WTC11 (cell line): ENCODE measurements at regions not wholly inside any gene's neighbourhood (a gene's known extent, or its start where the extent isn't known, plus 50 kb on each side); places are given as distances from the start of the nearest gene placed in this dataset.

ENCODE experiments used
- ATAC-seq: fragments of 200-7000 bp; cut with Tn5 transposase; 2 replicates; pipeline ENCODE4 v1.10.0; 2021; ENCODE audit warnings: mild to moderate bottlenecking, moderate library complexity
- CTCF ChIA-PET: fragments of 300-600 bp; sonication (Branson Sonifier 250); formaldehyde crosslinking; loops from one replicate; lab custom pipeline; 2021; ENCODE audit warnings: antibody characterized with exemption; lab: Charles Lee
- POLR2A ChIA-PET: fragments of 350-600 bp; sonication (Branson Sonifier 250); formaldehyde crosslinking; loops from one replicate; lab custom pipeline; 2021; ENCODE audit warnings: antibody characterized with exemption; lab: Charles Lee
- DNase-seq: peaks from one replicate; pipeline ENCODE4 v3.0.0; 2021; ENCODE audit warnings: low spot score
- H3K27ac Mint-ChIP-seq: 2 replicates; pipeline ENCODE4 v1.8.0; 2021; ENCODE audit warnings: mixed read lengths
- H3K27me3 Mint-ChIP-seq: 2 replicates; pipeline ENCODE4 v1.8.0; 2021; ENCODE audit warnings: low read depth, mild to moderate bottlenecking, moderate library complexity, mixed read lengths
- H3K36me3 Mint-ChIP-seq: 2 replicates; pipeline ENCODE4 v1.8.0; 2021; ENCODE audit warnings: mixed read lengths
- H3K4me1 Mint-ChIP-seq: 2 replicates; pipeline ENCODE4 v1.8.0; 2022; ENCODE audit warnings: mixed read lengths
- H3K4me3 Mint-ChIP-seq: 2 replicates; pipeline ENCODE4 v1.8.0; 2021; ENCODE audit warnings: mild to moderate bottlenecking, moderate library complexity, mixed read lengths
- H3K9me3 Mint-ChIP-seq: 2 replicates; pipeline ENCODE4 v1.8.0; 2021; ENCODE audit warnings: mixed read lengths
- ARID4B ChIP-seq: sonication (generic); formaldehyde crosslinking; IDR thresholded peaks from 2 replicates; pipeline ENCODE4 v1.8.0; 2023; ENCODE audit warnings: missing genetic modification reagents, mild to moderate bottlenecking, borderline replicate concordance
- ATF1 ChIP-seq: sonication (generic); formaldehyde crosslinking; IDR thresholded peaks from 2 replicates; pipeline ENCODE4 v1.8.1; 2023; ENCODE audit warnings: mild to moderate bottlenecking, moderate library complexity, missing genetic modification reagents
- ATF3 ChIP-seq: sonication (generic); formaldehyde crosslinking; conservative IDR thresholded peaks from 2 replicates; pipeline ENCODE4 v1.8.1; 2022; ENCODE audit warnings: mild to moderate bottlenecking, missing genetic modification reagents
- E2F5 ChIP-seq: sonication (generic); formaldehyde crosslinking; IDR thresholded peaks from 2 replicates; pipeline ENCODE4 v1.8.1; 2022; ENCODE audit warnings: mild to moderate bottlenecking, moderate library complexity, missing genetic modification reagents
- ESRRA ChIP-seq: sonication (generic); formaldehyde crosslinking; IDR thresholded peaks from 2 replicates; pipeline ENCODE4 v1.8.1; 2022; ENCODE audit warnings: mild to moderate bottlenecking, missing genetic modification reagents, borderline replicate concordance
- FOXP4 ChIP-seq: sonication (generic); formaldehyde crosslinking; IDR thresholded peaks from 2 replicates; pipeline ENCODE4 v1.8.0; 2022; ENCODE audit warnings: mild to moderate bottlenecking, missing genetic modification reagents
- GTF2I ChIP-seq: fragments of 250-450 bp; sonication (Bioruptor Pico); conservative IDR thresholded peaks from 2 replicates; pipeline ENCODE4 v1.4.0; 2021; ENCODE audit warnings: mild to moderate bottlenecking
- NR3C1 ChIP-seq: sonication (generic); formaldehyde crosslinking; conservative IDR thresholded peaks from 2 replicates; pipeline ENCODE4 v1.8.1; 2023; ENCODE audit warnings: low read depth, mild to moderate bottlenecking, missing genetic modification reagents
- PREB ChIP-seq: sonication (generic); formaldehyde crosslinking; IDR thresholded peaks from 2 replicates; pipeline ENCODE4 v1.8.1; 2022; ENCODE audit warnings: mild to moderate bottlenecking, missing genetic modification reagents, moderate library complexity, borderline replicate concordance
- PRRX2 ChIP-seq: fragments of 250-450 bp; sonication (Bioruptor Pico); IDR thresholded peaks from 2 replicates; pipeline ENCODE4 v1.8.0; 2021; ENCODE audit warnings: mild to moderate bottlenecking
- RELA ChIP-seq: sonication (generic); formaldehyde crosslinking; IDR thresholded peaks from 2 replicates; pipeline ENCODE4 v1.8.1; 2022; ENCODE audit warnings: missing genetic modification reagents, mild to moderate bottlenecking, borderline replicate concordance
- STAT6 ChIP-seq: sonication (generic); formaldehyde crosslinking; conservative IDR thresholded peaks from 2 replicates; pipeline ENCODE4 v1.8.1; 2023; ENCODE audit warnings: mild to moderate bottlenecking, low read depth, missing genetic modification reagents, moderate library complexity
- TEAD4 ChIP-seq: sonication (generic); formaldehyde crosslinking; IDR thresholded peaks from 2 replicates; pipeline ENCODE4 v1.8.0; 2022; ENCODE audit warnings: mild to moderate bottlenecking, missing genetic modification reagents
- USF1 ChIP-seq: sonication (generic); formaldehyde crosslinking; IDR thresholded peaks from 2 replicates; pipeline ENCODE4 v1.8.0; 2022; ENCODE audit warnings: mild to moderate bottlenecking, missing genetic modification reagents
- ZBTB21 ChIP-seq: sonication (generic); formaldehyde crosslinking; IDR thresholded peaks from 2 replicates; pipeline ENCODE4 v1.8.1; 2023; ENCODE audit warnings: mild to moderate bottlenecking, missing genetic modification reagents, borderline replicate concordance
- ZNF396 ChIP-seq: fragments of 250-450 bp; sonication (Bioruptor Pico); IDR thresholded peaks from 2 replicates; pipeline ENCODE4 v1.8.0; 2021; ENCODE audit warnings: mild to moderate bottlenecking, moderate library complexity, borderline replicate concordance
- ZNF423 ChIP-seq: fragments of 250-450 bp; sonication (Bioruptor Pico); IDR thresholded peaks from 2 replicates; pipeline ENCODE4 v2.1.2; 2022; ENCODE audit warnings: mild to moderate bottlenecking, moderate library complexity

- Mint-ChIP-seq H3K27ac (no peak overlapping the region), H3K4me3 (no peak overlapping the region), H3K36me3 (no peaks in the 10 kb centered on the region), H3K27me3 (no peaks in the 10 kb centered on the region; the same call in none of the 2 replicates), H3K4me1 (peaks cover 30% of the 10 kb centered on the region), H3K9me3 (no peaks in the 10 kb centered on the region)
- ChIA-PET POLR2A (no interaction called here), CTCF (no interaction called here)
- DNase-seq, result no peak
- no peak for ATAC-seq
- TF ChIP-seq E2F5 (CRISPR knock-in tag) (no peak), ATF3 (no peak), PRRX2 (CRISPR knock-in tag) (no peak), PREB (no peak), NR3C1 (no peak), TEAD4 (CRISPR knock-in tag) (no peak), ZNF396 (CRISPR knock-in tag) (no peak), ESRRA (CRISPR knock-in tag) (no peak)
These were observed 310.6 kb upstream of the ZMIZ1 start for GRCh38 chr10:78758176-78758575.

- Mint-ChIP-seq H3K4me1 (peaks cover 23% of the 10 kb centered on the region), H3K27ac (no peak overlapping the region)
- CTCF ChIA-PET, result no interaction called here
These were observed 309.2 kb upstream of the ZMIZ1 start for GRCh38 chr10:78759456-78760120.

GRCh38 chr10:78760463-78761310, 308.1 kb upstream of the ZMIZ1 start:
- H3K9me3 Mint-ChIP-seq, result no peaks in the 10 kb centered on the region
- H3K36me3 Mint-ChIP-seq, result no peaks in the 10 kb centered on the region
- DNase-seq (no peak), ATAC-seq (no peak)
- CTCF ChIA-PET, result no interaction called here
- H3K4me1 Mint-ChIP-seq, result peaks cover 12% of the 10 kb centered on the region
- H3K27ac Mint-ChIP-seq, result no peak overlapping the region
- H3K27me3 Mint-ChIP-seq, result no peaks in the 10 kb centered on the region
- POLR2A ChIA-PET, result no interaction called here
- H3K4me3 Mint-ChIP-seq, result no peak overlapping the region
- TF ChIP-seq STAT6 (CRISPR knock-in tag) (no peak), PRRX2 (CRISPR knock-in tag) (no peak), FOXP4 (CRISPR knock-in tag) (no peak), RELA (CRISPR knock-in tag) (no peak), ZBTB21 (CRISPR knock-in tag) (no peak), ZNF423 (CRISPR knock-in tag) (no peak), ARID4B (CRISPR knock-in tag) (no peak), ATF1 (CRISPR knock-in tag) (no peak)

More at GRCh38 chr10:78759456-78760120, 309.2 kb upstream of the ZMIZ1 start:
- Mint-ChIP-seq H3K27me3 (no peaks in the 10 kb centered on the region), H3K9me3 (no peaks in the 10 kb centered on the region), H3K4me3 (no peak overlapping the region), H3K36me3 (no peaks in the 10 kb centered on the region)
- DNase-seq (no peak), ATAC-seq (no peak)
- POLR2A ChIA-PET, result no interaction called here
- TF ChIP-seq GTF2I (no peak), USF1 (CRISPR knock-in tag) (no peak)
